Fibroblast of pulmonary artery (primary cell): ENCODE measurements at regions not wholly inside any gene's neighbourhood (a gene's known extent, or its start where the extent isn't known, plus 50 kb on each side); places are given as distances from the start of the nearest gene placed in this dataset.
A peak's percentile ranks its signal among the peaks of the same experiment; 100 is the strongest.
"Not testable (repeated sequence)": the region's sequence is repeated elsewhere in the genome, so short reads cannot be mapped to it uniquely, and the experiment has no call there.

ENCODE experiments used
- DNase-seq: peaks from one replicate; pipeline ENCODE4 v3.0.0-alpha.2; 2010; ENCODE audit warnings: low read depth
- H3K4me3 ChIP-seq: replicated peaks from 2 replicates; pipeline ENCODE4 v1.5.1; 2011; ENCODE audit warnings: low read depth, mild to moderate bottlenecking, control low read depth, low read length, moderate library complexity
- CTCF ChIP-seq: IDR thresholded peaks from 2 replicates; pipeline ENCODE4 v1.5.1; 2011; ENCODE audit warnings: mild to moderate bottlenecking, control low read depth, low read length, inconsistent platforms; ENCODE audit errors: missing control alignments

- no peak for DNase-seq
- TF ChIP-seq CTCF: no peak
Measured at GRCh38 chr12:74752215-74752614, 214.6 kb downstream of the ATXN7L3B start.

GRCh38 chr12:74770552-74770951, 232.9 kb downstream of the ATXN7L3B start:
- DNase-seq: no peak
- no peak overlapping the region for H3K4me3 ChIP-seq
- no peak for TF ChIP-seq CTCF

More at GRCh38 chr12:74752215-74752614, 214.6 kb downstream of the ATXN7L3B start:
- H3K4me3 ChIP-seq: no peak overlapping the region

GRCh38 chr12:74775276-74775675, 237.6 kb downstream of the ATXN7L3B start:
- no peak for DNase-seq
- TF ChIP-seq CTCF: no peak

GRCh38 chr12:74776378-74776777, 238.7 kb downstream of the ATXN7L3B start:
- no peak for TF ChIP-seq CTCF
- DNase-seq: no peak
- H3K4me3 ChIP-seq: no peak overlapping the region

More at GRCh38 chr12:74775276-74775675, 237.6 kb downstream of the ATXN7L3B start:
- H3K4me3 ChIP-seq: no peak overlapping the region

- peak; percentile 18 for DNase-seq
- no peak overlapping the region for H3K4me3 ChIP-seq
- TF ChIP-seq CTCF: no peak
Measured at GRCh38 chr12:74780182-74780849, 242.7 kb downstream of the ATXN7L3B start.

GRCh38 chr12:74780850-74781241, 243.2 kb downstream of the ATXN7L3B start:
- not testable (repeated sequence) for H3K4me3 ChIP-seq, DNase-seq

GRCh38 chr12:74781991-74782485, 244.4 kb downstream of the ATXN7L3B start:
- no peak for TF ChIP-seq CTCF
- DNase-seq: no peak
- no peak overlapping the region for H3K4me3 ChIP-seq
